H1 (cell line): ENCODE measurements at regions not wholly inside any gene's neighbourhood (a gene's known extent, or its start where the extent isn't known, plus 50 kb on each side); places are given as distances from the start of the nearest gene placed in this dataset.

Experiments used
- BACH1 ChIP-seq: IDR thresholded peaks from 2 replicates; pipeline ENCODE4 v1.6.1; 2012; ENCODE audit warnings: low read length, improper control_type of control experiment
- GTF2F1 ChIP-seq: IDR thresholded peaks from 2 replicates; pipeline ENCODE4 v1.6.1; 2012; ENCODE audit warnings: low read depth, low read length, improper control_type of control experiment, borderline replicate concordance

GRCh38 chr18:42298759-42299675, 344.0 kb downstream of the PIK3C3 start:
- TF ChIP-seq BACH1 (no peak), GTF2F1 (no peak)
